ENCODE measurements at regions not wholly inside any gene's neighbourhood (a gene's known extent, or its start where the extent isn't known, plus 50 kb on each side); places are given as distances from the start of the nearest gene placed in this dataset.
"Not testable (repeated sequence)": the region's sequence is repeated elsewhere in the genome, so short reads cannot be mapped to it uniquely, and the experiment has no call there.

DNA sequence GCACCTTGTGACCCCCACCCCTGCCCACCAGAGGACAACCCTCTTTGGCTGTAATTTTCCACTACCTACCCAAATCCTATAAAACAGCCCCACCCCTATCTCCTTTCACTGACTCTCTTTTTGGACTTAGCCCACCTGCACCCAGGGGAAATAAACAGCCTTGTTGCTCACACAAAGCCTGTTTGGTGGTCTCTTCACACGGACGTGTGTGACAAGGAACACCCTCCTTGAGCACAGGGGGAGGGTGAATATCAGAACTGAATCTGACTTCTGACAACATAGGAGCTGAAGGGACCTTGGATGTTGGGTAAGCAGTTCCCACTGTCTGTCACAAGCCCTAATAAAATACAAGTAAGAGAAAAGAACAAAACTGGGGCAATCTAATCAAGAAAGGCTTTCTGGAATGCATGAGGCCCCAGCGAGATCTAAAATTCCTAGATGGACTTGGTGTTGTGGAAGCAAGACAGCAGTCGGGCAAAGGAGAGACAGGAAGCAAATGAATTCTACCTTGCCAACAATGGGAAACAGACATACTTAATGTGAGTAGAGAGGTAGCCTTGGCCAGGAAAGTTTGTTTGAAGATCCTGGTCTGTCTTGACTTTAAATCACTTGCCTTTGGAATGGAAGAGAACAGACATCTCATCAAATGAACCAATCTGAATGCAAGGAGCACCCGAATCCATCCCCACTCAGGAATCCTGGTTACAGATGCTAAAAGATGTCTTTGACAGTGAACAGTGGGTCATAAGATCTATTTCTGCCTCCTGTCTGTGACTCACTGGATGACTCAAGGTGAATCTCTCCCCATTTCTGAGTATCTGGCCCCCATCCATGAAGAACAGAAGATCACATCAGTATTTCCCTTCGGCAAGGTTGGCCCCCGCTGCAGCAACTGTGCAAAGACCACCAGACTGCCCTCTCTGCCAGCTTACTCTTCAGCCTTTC is 53.3 kb downstream of the OLFML3 start:
- peak; percentile 83 for DNase-seq (ENCODE audit: low read depth)

DNA sequence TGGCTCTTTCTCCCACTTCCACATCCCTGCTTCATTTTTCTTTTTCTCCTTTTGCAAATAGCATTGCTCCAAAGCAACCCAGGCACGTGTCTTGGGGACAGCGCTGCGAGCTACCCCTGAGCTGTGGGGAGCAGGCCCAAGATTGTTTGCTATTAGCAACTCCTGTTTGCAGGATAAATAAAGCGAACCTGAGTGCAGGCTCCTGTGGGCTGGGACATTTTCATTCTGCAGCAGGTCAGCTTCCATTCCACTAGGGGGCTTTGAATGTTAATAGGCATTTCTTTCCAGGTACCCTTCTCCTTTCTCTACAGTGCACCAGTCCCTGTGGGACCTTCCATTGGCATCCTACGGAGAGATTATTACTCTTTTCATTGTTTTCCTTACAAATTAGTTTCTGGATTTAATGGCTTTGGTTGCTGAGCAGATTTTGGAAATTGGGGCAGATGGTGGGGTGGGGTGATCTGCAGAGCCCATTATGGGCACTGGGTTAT is 54.0 kb downstream of the OLFML3 start:
- peak; percentile 31 for DNase-seq (ENCODE audit: low read depth)

DNA sequence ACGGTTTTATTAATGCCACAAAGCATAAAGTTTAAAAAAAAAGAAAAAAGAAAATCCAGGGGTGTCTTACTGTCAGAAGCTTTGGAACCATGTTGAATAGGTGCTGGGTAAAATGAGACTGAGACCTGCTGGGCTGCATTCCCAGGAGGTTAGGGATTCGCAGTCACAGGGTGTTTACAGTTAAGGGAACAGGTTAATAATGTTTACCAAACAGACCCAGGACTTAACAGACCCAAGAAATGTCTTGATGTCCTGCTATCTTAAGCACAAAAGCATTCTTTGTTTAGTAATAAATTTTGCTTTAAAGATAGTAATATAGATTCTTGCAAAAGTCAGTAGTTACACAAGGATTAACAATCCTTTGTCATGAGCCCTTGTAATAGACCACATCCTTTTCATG is 54.7 kb downstream of the OLFML3 start:
- no peak for DNase-seq (ENCODE audit: low read depth)

DNA sequence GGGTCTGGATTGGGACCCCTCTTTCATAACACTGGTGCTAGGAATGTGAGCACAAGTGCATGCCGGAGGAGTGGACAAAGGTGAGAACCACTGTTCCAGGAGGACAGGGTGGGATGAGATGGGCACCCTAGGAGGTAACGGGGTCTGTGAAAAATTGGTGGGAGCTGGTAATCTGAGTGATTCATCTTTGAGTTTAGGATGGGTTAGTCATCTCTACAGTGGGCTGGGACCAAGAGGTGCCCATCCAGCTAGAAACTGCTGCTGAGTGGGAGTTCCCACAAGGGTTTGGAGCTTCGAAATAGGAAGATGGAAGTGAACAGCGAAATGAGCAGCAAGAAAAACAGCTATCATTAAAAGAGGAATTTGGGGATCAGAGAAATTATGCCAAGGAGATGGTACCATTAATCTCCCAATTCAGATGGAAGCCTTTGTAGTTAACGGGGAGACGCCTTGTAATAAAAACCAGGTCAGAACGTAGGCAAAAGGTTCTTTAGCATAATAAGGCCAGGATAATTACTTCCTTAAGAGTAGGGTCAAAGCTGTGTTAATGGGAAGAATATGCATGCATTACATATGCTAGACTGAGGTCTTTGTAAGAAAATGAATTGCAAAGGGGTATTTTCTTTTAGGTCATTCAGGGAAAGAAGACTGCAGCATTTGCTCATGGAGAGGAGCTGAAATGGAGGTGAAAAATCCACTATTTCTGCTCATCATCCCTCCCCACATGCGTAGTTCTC is 55.5 kb downstream of the OLFML3 start:
- peak; percentile 24 for DNase-seq (ENCODE audit: low read depth)

DNA sequence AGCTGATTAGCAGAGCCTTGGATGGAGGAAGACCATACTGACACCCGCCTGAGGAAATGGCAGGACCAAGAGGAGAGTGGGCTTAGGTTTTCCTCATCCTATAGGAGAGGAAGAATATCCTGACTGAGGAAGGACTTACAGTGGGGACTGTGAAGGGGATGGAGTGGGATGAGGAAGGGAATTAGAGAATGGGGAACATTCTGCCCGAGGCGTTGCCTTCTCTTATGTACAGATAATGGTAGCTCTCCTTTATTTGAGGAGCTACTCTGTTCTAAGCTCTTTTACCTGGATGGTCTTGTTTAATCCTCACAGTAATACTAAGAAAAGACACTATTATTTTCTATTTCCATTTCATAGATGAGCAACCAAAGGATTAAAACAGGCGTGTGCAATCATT is 56.0 kb downstream of the OLFML3 start:
- DNase-seq (ENCODE audit: low read depth), result no peak

DNA sequence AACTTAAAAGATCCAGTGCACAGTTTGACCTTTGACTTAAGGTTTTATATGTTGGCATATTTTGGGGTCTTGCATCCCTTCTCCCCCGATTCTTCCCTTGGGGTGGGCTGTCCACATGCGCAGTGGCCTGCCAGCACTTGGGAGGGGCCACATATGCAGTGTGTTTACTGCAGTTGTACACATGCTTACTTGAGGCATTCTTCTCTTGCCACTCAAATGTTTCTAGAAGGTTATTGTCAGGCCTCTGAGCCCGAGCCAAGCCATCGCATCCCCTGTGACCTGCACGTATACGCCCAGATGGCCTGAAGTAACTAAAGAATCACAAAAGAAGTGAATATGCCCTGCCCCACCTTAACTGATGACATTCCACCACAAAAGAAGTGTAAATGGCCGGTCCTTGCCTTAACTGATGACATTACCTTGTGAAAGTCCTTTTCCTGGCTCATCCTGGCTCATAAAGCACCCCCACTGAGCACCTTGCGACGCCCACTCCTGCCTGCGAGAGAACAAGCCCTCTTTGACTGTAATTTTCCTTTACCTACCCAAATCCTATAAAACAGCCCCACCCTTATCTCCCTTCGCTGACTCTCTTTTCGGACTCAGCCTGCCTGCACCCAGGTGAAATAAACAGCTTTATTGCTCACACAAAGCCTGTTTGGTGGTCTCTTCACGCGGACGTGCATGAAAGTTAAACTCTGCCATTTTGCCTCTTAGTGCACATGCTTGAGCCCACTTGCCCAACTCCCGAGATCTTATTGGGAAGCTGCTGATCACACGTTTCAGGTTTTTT is 57.8 kb downstream of the OLFML3 start:
- DNase-seq (ENCODE audit: low read depth), result not testable (repeated sequence)

DNA sequence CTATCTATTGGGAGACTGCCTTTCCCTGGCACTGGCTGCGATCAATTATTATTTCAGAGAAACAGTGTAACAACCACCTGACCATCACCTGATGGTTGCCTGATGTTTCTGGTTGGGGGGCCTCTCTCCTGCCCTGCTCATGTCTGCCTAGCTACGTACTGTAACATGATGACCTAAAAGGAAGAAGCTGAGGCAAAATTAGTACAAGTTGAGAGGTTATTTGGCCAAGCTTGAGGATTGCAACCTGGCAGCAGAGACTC is 58.3 kb downstream of the OLFML3 start:
- no peak for DNase-seq (ENCODE audit: low read depth)

DNA sequence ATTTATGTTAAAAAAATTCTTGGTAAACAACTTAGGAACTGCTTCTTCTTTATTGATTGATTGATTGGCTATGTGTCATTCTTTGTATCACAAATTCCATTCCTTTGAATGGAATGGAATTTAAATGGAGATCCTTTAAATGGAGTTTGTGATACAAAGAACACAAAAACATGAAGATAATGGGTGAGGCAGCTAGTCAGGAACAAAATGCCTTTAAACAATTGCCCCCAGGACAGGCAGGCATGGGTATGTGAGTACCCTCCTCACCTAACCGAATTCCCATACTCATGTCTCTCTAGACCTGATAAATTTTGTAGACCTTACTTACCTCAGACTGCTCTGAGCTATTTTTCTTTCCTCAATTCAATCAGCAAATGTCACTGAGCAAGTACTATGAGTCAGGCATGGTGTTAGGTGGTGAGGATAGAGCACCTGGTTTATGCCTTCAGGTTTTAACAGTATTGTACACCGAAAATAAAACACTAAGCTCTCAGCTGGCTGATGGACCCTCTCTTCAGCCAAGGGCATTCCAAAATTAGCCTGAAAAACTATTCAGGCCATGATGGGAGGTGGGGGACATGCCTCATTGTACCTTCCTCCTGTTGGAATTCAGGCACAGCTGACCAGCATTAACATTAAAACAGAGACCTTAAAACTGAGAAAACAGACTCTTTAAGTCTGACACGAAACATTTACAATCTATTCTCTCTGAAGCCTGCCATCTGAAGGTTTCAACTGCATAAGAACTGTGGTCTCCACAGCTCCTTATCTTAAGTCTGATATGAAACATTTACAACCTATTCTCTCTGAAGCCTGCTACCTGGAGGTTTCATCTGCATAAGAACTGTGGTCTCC is 58.9 kb downstream of the OLFML3 start:
- DNase-seq (ENCODE audit: low read depth), result no peak
